Activated T-cell treated with anti-CD3 and anti-CD28 coated beads, Interleukin-2, amount 50 U/mL, for 72 hours (primary cell): ENCODE measurements at regions not wholly inside any gene's neighbourhood (a gene's known extent, or its start where the extent isn't known, plus 50 kb on each side); places are given as distances from the start of the nearest gene placed in this dataset.
"Not testable (repeated sequence)": the region's sequence is repeated elsewhere in the genome, so short reads cannot be mapped to it uniquely, and the experiment has no call there.

ENCODE experiments used
- ATAC-seq, 2 donors: fragments of 150-1000 bp; cut with Tn5 transposase; replicated peaks in 1 of 2; 2 replicates each; pipeline ENCODE4 v1.10.0; 2021; ENCODE audit warnings: moderate library complexity in 2 of 2, mild to moderate bottlenecking in 1 of 2
- DNase-seq, 2 donors: peaks; one replicate each; pipeline ENCODE4 v3.0.0; 2021 to 2022; ENCODE audit warnings: mixed read lengths in 1 of 2
- H3K27ac Mint-ChIP-seq: one replicate; pipeline ENCODE4 v1.8.0; 2022; ENCODE audit warnings: mild to moderate bottlenecking, moderate library complexity, mixed read lengths
- H3K27me3 Mint-ChIP-seq: one replicate; pipeline ENCODE4 v1.8.0; 2022; ENCODE audit warnings: low read depth, mixed read lengths
- H3K36me3 Mint-ChIP-seq, 2 donors: one replicate each; pipeline ENCODE4 v1.8.0; 2022; ENCODE audit warnings: mixed read lengths in 2 of 2, mild to moderate bottlenecking in 1 of 2; ENCODE audit not compliant: insufficient read depth in 2 of 2
- H3K4me1 Mint-ChIP-seq: one replicate; pipeline ENCODE4 v1.8.0; 2022; ENCODE audit warnings: low read depth, mixed read lengths
- H3K4me3 Mint-ChIP-seq, 2 donors: one replicate each; pipeline ENCODE4 v1.8.0; 2022; ENCODE audit warnings: mild to moderate bottlenecking in 2 of 2, mixed read lengths in 2 of 2, moderate library complexity in 2 of 2
- H3K9me3 Mint-ChIP-seq, 2 donors: one replicate each; pipeline ENCODE4 v1.8.0; 2022; ENCODE audit warnings: mixed read lengths in 2 of 2

DNA sequence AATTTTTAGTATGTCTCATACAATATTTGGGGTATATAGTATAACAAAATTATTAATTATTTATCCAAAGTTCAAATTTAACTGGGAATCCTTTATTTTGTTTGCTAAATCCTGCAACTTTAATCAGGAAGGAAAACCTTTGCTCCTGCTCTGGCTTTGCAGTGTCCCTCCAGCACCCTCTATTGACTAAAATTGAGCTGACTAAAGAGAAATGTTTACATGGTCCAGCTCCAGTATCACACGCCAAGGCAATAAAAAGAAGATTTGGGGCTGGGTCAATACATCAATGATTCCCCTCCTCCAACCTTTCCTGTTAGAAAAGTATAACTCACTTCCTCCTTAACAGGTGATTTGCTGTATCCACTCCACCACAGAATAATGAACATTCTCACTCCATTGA is 153.0 kb upstream of the LRRC4C start:
- no peak for DNase-seq
- Mint-ChIP-seq H3K36me3 (no peaks in the 10 kb centered on the region), H3K9me3 (peaks cover 9 to 11% of the 10 kb centered on the region in 2 donors), H3K27ac (no peak overlapping the region), H3K27me3 (no peaks in the 10 kb centered on the region), H3K4me3 (no peak overlapping the region), H3K4me1 (no peaks in the 10 kb centered on the region)
- ATAC-seq, result no peak

DNA sequence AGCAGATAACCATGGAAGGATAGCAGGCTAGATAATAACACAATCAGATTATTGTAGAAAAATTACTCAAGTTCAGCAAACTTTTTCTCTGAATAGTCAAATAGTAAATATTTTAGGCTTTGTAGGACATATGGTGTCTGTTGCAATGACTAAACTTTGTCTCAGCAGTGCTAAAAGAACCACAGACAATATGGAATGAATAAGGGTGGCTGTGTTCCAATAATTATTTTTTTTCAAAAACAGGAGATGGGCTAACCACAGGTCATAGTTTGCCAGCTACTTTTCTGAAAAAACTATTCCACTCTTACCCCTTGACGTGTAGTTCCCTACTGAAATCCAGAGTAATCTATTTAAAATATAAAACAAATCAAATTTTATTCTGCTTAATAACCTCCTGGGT is 153.9 kb upstream of the LRRC4C start:
- no peaks in the 10 kb centered on the region for H3K27me3 Mint-ChIP-seq
- H3K27ac Mint-ChIP-seq, result no peak overlapping the region
- no peak overlapping the region for H3K4me3 Mint-ChIP-seq
- H3K36me3 Mint-ChIP-seq, result no peaks in the 10 kb centered on the region
- H3K4me1 Mint-ChIP-seq, result no peaks in the 10 kb centered on the region
- DNase-seq (no peak), ATAC-seq (no peak)
- peaks cover 9 to 11% of the 10 kb centered on the region in 2 donors for H3K9me3 Mint-ChIP-seq

DNA sequence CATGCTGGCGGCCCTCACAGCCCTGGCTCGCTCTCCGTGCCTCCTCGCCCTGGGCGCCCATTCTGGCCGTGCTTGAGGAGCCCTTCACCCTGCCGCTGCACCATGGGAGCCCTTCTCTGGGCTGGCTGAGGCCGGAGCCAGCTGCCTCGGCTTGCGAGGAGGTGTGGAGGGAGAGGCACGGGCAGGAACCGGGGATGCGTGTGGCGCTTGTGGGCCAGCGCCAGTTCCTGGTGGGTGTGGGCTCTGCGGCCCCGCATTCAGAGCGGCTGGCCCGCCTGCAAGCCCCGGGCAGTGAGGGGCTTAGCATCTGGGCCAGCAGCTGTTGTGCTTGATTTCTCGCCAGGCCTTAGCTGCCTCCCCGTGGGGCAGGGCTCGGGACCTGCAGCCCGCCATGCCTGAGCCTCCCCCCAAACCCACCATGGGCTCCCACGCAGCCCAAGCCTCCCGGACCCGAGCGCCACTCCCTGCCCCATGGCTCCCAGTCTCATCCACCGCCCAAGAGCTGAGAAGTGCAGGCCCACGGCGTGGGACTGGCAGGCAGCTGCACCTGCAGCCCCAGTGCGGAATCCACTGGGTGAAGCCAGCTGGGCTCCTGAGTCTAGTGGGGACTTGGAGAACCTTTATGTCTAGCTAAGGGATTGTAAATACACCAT is 163.4 kb upstream of the LRRC4C start:
- no peaks in the 10 kb centered on the region for H3K27me3 Mint-ChIP-seq
- H3K36me3 Mint-ChIP-seq, result peaks cover 0 to 1% of the 10 kb centered on the region in 2 donors
- no peaks in the 10 kb centered on the region for H3K4me1 Mint-ChIP-seq
- H3K4me3 Mint-ChIP-seq, result no peak overlapping the region
- DNase-seq (no peak), ATAC-seq (no peak)
- peaks cover 8 to 14% of the 10 kb centered on the region in 2 donors for H3K9me3 Mint-ChIP-seq
- no peak overlapping the region for H3K27ac Mint-ChIP-seq

DNA sequence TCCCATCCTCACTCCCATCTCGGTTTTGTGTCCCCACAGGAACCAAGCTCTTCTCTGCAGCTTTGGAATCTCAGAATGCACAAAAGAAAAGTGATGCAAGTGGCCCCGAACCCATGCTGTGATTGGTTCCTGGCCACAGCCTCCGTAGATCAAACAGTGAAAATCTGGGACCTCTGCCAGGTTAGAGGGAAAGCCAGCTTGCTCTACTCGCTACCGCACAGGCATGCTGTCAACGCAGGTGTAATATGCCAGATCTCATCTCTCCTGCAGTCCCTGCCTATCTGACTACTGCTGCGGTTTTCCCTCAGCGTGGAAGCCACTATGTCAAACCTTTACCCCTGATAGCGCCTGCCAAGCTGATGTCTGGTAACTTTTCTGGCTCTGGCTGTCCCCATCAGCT is 200.5 kb upstream of the LRRC4C start:
- H3K4me1 Mint-ChIP-seq, result no peaks in the 10 kb centered on the region
- no peaks in the 10 kb centered on the region for H3K27me3 Mint-ChIP-seq
- no peak overlapping the region for H3K27ac Mint-ChIP-seq
- H3K36me3 Mint-ChIP-seq, result peaks cover 1 to 7% of the 10 kb centered on the region in 2 donors
- ATAC-seq (no peak), DNase-seq (no peak)
- H3K9me3 Mint-ChIP-seq, result peaks cover 5 to 8% of the 10 kb centered on the region in 2 donors
- H3K4me3 Mint-ChIP-seq, result no peak overlapping the region

DNA sequence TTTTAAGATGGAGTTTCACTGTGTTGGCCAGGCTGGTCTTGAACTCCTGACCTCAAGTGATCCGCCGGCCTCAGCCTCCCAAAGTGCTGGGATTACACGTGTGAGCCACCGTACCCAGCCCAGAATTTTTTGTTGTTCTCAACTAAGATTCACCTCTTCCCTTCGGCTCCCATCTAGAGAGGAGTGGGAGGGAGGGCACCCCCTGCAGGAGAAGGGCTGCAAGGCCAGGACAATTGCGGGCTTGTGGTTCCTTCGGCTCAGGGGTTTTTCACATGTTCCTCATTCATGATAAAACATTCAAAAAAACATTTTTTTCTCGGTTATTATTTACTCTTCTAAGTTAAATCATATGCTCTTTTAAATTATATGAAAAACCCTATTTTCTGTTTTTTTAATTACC is 201.1 kb upstream of the LRRC4C start:
- no peak for ATAC-seq
- H3K4me1 Mint-ChIP-seq, result no peaks in the 10 kb centered on the region
- DNase-seq, result no peak
- H3K27me3 Mint-ChIP-seq, result no peaks in the 10 kb centered on the region
- peaks cover 5 to 8% of the 10 kb centered on the region in 2 donors for H3K9me3 Mint-ChIP-seq
- no peak overlapping the region for H3K4me3 Mint-ChIP-seq
- H3K36me3 Mint-ChIP-seq, result peaks cover 1 to 7% of the 10 kb centered on the region in 2 donors
- no peak overlapping the region for H3K27ac Mint-ChIP-seq

DNA sequence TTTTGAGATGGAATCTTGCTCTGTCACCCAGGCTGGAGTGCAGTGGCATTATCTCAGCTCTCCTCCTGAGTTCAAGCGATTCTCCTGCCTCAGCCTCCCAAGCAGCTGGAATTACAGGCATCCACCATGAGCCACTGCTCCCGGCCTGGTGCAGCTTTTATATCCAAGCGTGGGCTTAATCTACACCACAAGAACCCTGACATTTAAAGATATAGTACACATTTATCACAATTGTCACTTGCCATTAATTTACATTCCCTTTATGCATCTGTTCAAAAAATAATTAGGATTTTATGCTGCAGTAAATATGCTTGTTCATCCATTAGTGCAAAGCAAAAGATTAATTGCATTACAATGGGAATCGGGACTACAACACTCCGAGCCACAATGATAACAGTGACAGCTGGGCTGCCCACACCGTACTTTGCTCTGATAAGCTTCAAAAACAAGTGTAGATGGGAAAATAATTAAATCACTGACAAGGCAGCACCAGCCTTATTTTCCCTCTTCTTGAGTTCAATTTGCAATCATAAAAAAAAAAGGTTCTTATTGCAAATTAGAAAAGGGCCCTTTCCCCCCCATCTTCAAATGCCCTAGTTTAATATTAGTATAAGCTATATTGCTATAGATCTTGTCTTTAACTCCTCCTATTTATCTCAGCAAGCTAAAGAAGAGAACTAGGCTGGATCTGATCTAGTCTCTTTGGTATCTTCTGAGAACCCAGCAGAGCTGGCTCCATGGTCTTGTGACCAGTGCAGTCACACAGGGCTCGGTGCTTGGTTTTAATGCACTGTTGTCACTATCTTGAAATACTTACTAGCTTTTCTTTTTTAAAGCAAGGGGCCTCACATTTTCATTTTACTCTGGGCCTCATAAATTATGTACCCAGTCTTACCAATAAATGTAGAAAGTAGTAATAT is 206.2 kb upstream of the LRRC4C start:
- H3K9me3 Mint-ChIP-seq, result peaks cover 5 to 9% of the 10 kb centered on the region in 2 donors
- DNase-seq, result no peak
- no peaks in the 10 kb centered on the region for H3K4me1 Mint-ChIP-seq
- no peak overlapping the region for H3K4me3 Mint-ChIP-seq
- peaks cover 0 to 1% of the 10 kb centered on the region in 2 donors for H3K36me3 Mint-ChIP-seq
- no peaks in the 10 kb centered on the region for H3K27me3 Mint-ChIP-seq
- no peak overlapping the region for H3K27ac Mint-ChIP-seq
- no peak for ATAC-seq

DNA sequence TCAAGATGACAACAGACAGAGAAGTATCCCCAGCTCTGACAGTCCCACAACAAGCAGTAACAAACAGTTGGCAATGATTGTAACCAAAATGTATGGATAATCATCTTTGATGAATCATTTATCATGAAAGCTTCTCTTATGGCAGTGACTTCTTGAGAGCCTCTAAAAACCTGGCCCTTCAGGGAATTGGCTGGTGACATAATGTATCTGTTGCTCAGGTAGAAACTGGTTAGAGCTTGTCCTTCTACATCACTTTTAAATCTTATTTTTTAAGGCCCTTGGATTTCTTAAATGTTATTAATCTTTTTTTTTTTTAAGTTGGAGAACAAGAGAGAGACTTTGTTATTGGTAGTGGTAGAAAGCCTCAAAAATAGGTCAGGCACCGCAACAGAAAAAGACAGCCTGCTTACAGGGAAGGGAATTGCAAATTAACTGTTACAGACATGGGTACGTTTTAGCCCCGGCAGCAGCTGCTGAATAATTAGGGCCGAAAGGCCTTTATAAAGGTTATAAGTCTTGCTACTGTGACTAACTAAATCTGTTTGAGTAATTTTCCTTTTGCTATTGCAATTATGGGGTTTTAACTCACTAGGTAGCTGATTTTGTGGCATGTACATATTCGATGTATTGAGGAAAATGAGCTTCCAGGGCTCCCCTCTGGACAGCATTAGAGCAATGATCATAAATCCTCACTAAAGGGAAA is 207.7 kb upstream of the LRRC4C start:
- H3K36me3 Mint-ChIP-seq, result no peaks in the 10 kb centered on the region
- no peak overlapping the region for H3K27ac Mint-ChIP-seq
- peaks cover 6 to 12% of the 10 kb centered on the region in 2 donors for H3K9me3 Mint-ChIP-seq
- H3K27me3 Mint-ChIP-seq, result no peaks in the 10 kb centered on the region
- ATAC-seq (no peak), DNase-seq (no peak)
- H3K4me1 Mint-ChIP-seq, result no peaks in the 10 kb centered on the region
- no peak overlapping the region for H3K4me3 Mint-ChIP-seq

DNA sequence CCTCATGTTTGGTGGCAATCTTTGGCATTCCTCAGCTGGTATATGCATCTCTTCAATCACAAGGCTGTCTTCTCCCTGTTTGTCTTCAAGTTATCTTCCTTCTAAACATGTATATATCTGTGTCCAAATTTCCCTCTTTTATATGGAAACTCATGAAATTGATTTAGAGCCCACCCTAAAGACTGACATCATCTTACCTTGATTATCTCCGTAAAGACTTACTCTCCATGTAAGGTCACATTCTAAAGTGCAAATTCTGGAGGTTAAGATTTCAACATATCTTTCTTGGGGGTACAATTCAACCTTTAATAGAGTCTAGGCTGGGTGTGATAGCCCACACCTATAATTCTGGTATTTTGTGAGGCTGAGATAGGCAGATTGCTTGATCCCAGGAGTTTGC is 215.8 kb upstream of the LRRC4C start:
- DNase-seq, result no peak
- no peak for ATAC-seq
- Mint-ChIP-seq H3K27ac (no peak overlapping the region), H3K4me1 (no peaks in the 10 kb centered on the region), H3K36me3 (no peaks in the 10 kb centered on the region), H3K27me3 (no peaks in the 10 kb centered on the region), H3K4me3 (no peak overlapping the region), H3K9me3 (peaks cover 10 to 14% of the 10 kb centered on the region in 2 donors)

DNA sequence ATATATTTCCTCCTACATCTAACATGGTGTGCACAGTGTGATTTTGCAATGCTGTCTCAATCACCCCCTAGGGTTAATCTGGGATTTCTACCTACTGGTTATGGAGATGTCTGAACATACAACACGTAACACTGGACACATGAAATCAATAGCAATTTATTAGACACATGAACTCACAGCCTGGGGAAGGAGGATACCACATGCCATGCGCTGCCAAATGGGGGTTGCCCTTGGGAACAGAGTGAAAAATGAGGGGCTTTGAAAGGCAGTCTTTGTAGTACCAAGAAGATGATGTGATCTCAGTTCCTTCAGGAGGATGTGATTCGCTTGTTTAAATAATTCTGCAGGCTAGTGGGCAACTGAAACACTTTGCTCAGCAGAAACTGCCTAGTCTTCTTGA is 253.6 kb upstream of the LRRC4C start:
- H3K4me3 Mint-ChIP-seq, result no peak overlapping the region
- ATAC-seq (no peak), DNase-seq (no peak)
- H3K4me1 Mint-ChIP-seq, result no peaks in the 10 kb centered on the region
- no peak overlapping the region for H3K27ac Mint-ChIP-seq
- no peaks in the 10 kb centered on the region for H3K27me3 Mint-ChIP-seq
- peaks cover 15 to 16% of the 10 kb centered on the region in 2 donors for H3K9me3 Mint-ChIP-seq
- H3K36me3 Mint-ChIP-seq, result peaks cover 0 to 2% of the 10 kb centered on the region in 2 donors

DNA sequence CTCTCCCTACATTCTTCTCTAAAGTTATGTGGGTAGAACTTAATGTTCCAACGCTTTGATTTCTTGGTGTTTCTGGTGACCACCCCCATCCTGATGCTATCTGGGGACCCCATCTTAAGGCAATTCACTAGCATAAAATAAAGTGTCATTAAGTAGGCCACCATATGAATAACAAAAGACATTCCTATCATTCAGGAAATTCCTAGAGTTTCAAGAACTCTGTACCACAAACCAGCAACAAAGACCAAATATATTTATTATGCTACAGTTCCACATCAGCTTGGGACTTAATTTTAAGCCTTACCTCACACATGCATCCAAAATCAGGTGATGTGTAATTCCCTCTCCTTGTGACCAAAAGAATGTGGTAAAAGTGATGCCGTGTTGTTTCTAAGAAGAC is 254.6 kb upstream of the LRRC4C start:
- H3K36me3 Mint-ChIP-seq, result peaks cover 0 to 2% of the 10 kb centered on the region in 2 donors
- no peaks in the 10 kb centered on the region for H3K27me3 Mint-ChIP-seq
- H3K4me1 Mint-ChIP-seq, result no peaks in the 10 kb centered on the region
- H3K27ac Mint-ChIP-seq, result no peak overlapping the region
- peaks cover 15 to 16% of the 10 kb centered on the region in 2 donors for H3K9me3 Mint-ChIP-seq
- DNase-seq (no peak), ATAC-seq (no peak)
- no peak overlapping the region for H3K4me3 Mint-ChIP-seq

DNA sequence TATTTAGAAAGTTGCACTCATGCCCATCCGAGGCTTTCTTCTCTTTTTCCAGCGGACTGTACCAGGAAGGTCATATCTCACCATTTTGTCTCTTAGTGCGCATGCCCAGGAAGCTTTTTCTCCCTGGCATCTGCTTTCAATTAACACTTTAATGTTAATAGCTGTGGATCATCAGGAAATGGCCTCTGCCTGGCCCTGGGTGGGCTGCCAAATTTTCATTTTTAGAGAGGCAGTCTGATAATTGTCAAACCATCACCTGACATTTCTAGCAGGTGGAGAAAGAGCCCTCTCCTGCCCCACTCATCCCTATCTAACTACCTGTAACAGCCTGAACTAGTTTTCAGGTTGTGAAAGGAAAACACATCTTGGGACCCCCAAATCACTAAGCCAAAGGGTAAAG is 257.4 kb upstream of the LRRC4C start:
- no peak for DNase-seq
- Mint-ChIP-seq H3K9me3 (peaks cover 15 to 19% of the 10 kb centered on the region in 2 donors), H3K4me3 (no peak overlapping the region), H3K27me3 (no peaks in the 10 kb centered on the region), H3K27ac (no peak overlapping the region), H3K4me1 (no peaks in the 10 kb centered on the region), H3K36me3 (peaks cover 0 to 2% of the 10 kb centered on the region in 2 donors)
- ATAC-seq, result no peak

DNA sequence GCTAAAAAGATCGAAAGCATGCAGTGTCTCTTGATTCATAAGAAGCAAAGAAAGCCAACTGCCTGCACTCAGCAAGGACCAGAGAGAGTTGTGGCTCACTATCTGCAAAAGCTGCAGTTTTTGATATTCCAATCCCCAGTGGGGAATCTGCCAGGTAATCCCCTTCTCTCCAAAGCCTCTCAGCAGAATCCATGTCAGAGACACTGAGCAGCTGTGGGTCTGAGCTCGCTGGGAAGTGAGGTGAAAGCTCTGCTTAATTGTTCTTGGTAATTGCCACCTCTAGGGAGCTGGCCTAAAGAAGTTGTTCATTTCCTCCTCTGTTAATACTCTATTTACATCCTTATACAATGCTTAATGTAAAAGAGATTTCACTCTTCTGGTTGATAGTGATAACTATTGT is 261.3 kb upstream of the LRRC4C start:
- no peak overlapping the region for H3K27ac Mint-ChIP-seq
- peaks cover 16 to 21% of the 10 kb centered on the region in 2 donors for H3K9me3 Mint-ChIP-seq
- H3K36me3 Mint-ChIP-seq, result no peaks in the 10 kb centered on the region
- DNase-seq (no peak), ATAC-seq (no peak)
- H3K27me3 Mint-ChIP-seq, result no peaks in the 10 kb centered on the region
- H3K4me3 Mint-ChIP-seq, result no peak overlapping the region
- H3K4me1 Mint-ChIP-seq, result no peaks in the 10 kb centered on the region

DNA sequence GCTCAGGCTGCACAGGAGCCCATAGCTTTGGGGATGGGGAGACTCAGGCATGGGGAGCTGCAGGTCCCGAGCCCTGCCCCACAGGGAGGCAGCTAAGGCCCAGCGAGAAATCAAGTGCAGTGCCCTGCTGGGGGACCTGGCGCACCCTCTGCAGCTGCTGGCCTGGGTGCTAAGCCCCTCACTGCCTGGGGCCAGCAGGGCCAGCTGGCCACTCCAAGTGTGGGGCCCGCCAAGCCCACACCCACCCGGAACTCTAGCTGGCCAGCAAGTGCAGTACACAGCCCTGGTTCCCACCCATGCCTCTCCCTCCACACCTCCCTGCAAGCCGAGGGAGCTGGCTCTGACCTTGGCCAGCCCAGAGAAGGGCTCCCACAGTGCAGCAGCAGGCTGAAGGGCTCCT is 268.7 kb upstream of the LRRC4C start:
- peaks cover 20 to 32% of the 10 kb centered on the region in 2 donors for H3K9me3 Mint-ChIP-seq
- H3K27me3 Mint-ChIP-seq, H3K36me3 Mint-ChIP-seq, DNase-seq, H3K27ac Mint-ChIP-seq, H3K4me3 Mint-ChIP-seq, H3K4me1 Mint-ChIP-seq, ATAC-seq: not testable (repeated sequence)
